Brain microvascular endothelial cell (primary cell): ENCODE measurements at regions not wholly inside any gene's neighbourhood (a gene's known extent, or its start where the extent isn't known, plus 50 kb on each side); places are given as distances from the start of the nearest gene placed in this dataset.

Experiments used
- DNase-seq: peaks from one replicate; pipeline ENCODE4 v3.0.0-alpha.2; 2020
- H3K27ac ChIP-seq: fragments of 250-450 bp; sonication (Bioruptor Pico); 2 replicates; pipeline ENCODE4 v1.5.1; 2020; ENCODE audit warnings: mild to moderate bottlenecking, moderate library complexity
- H3K27me3 ChIP-seq: fragments of 250-450 bp; sonication (Bioruptor Pico); replicated peaks from 2 replicates; pipeline ENCODE4 v1.5.1; 2020; ENCODE audit warnings: mild to moderate bottlenecking
- H3K36me3 ChIP-seq: fragments of 250-450 bp; sonication (Bioruptor Pico); replicated peaks from 2 replicates; pipeline ENCODE4 v1.5.1; 2020; ENCODE audit warnings: mild to moderate bottlenecking
- H3K4me3 ChIP-seq: 2 replicates; pipeline ENCODE4 v1.5.1; 2011; ENCODE audit warnings: low read depth, mild to moderate bottlenecking, control low read depth, low read length, moderate library complexity
- CTCF ChIP-seq: IDR thresholded peaks from 2 replicates; pipeline ENCODE4 v1.5.1; 2011; ENCODE audit warnings: low read depth, mild to moderate bottlenecking, moderate library complexity, low read length, control low read depth, inconsistent platforms; ENCODE audit errors: missing control alignments
- in situ Hi-C: cut with HindIII; loops from 2 replicates; pipeline ENCODE4 v1.10.0; 2017; ENCODE audit warnings: low sequenced_read_pairs, low pct_ligation_motif_present

- DNase-seq = no peak
- H3K36me3 ChIP-seq = no peaks in the 10 kb centered on the region
- no peak for TF ChIP-seq CTCF
- no peak overlapping the region for H3K4me3 ChIP-seq
- H3K27ac ChIP-seq = no peak overlapping the region
- H3K27me3 ChIP-seq = no peaks in the 10 kb centered on the region
- in situ Hi-C loops = no loop called here
Observed at GRCh38 chr2:224222974-224223373, 178.9 kb downstream of the FAM124B start.

- Histone ChIP-seq H3K27me3 (no peaks in the 10 kb centered on the region), H3K4me3 (no peak overlapping the region), H3K27ac (peak overlapping the region; percentile 62), H3K36me3 (no peaks in the 10 kb centered on the region)
- TF ChIP-seq CTCF = no peak
- peak; percentile 6 for DNase-seq
- in situ Hi-C loops = no loop called here
Observed at GRCh38 chr2:224222291-224222690, 179.6 kb downstream of the FAM124B start.

GRCh38 chr2:224221455-224221913 is 180.4 kb downstream of the FAM124B start:
- Histone ChIP-seq H3K36me3 (no peaks in the 10 kb centered on the region), H3K27ac (peak overlapping the region; percentile 62), H3K27me3 (no peaks in the 10 kb centered on the region), H3K4me3 (no peak overlapping the region)
- in situ Hi-C loops = no loop called here
- peak; percentile 59 for DNase-seq
- no peak for TF ChIP-seq CTCF

- no peak overlapping the region for H3K4me3 ChIP-seq
- H3K27me3 ChIP-seq = no peaks in the 10 kb centered on the region
- H3K36me3 ChIP-seq = no peaks in the 10 kb centered on the region
- DNase-seq = peak; percentile 2
- TF ChIP-seq CTCF = no peak
- in situ Hi-C loops = no loop called here
- peak overlapping the region; percentile 62 for H3K27ac ChIP-seq
Observed at GRCh38 chr2:224220586-224221255, 181.2 kb downstream of the FAM124B start.

GRCh38 chr2:224219781-224220180 is 180.7 kb upstream of the SERPINE2 start:
- Histone ChIP-seq H3K27me3 (no peaks in the 10 kb centered on the region), H3K27ac (no peak overlapping the region), H3K4me3 (no peak overlapping the region), H3K36me3 (no peaks in the 10 kb centered on the region)
- no peak for DNase-seq
- in situ Hi-C loops = no loop called here
- TF ChIP-seq CTCF = no peak

GRCh38 chr2:224217962-224218347 is 178.9 kb upstream of the SERPINE2 start:
- in situ Hi-C loops = no loop called here
- Histone ChIP-seq H3K4me3 (no peak overlapping the region), H3K27ac (peak overlapping the region; percentile 16), H3K27me3 (no peaks in the 10 kb centered on the region), H3K36me3 (no peaks in the 10 kb centered on the region)
- no peak for TF ChIP-seq CTCF
- DNase-seq = peak; percentile 87
